Kidney epithelial cell (primary cell): ENCODE measurements at regions not wholly inside any gene's neighbourhood (a gene's known extent, or its start where the extent isn't known, plus 50 kb on each side); places are given as distances from the start of the nearest gene placed in this dataset.

Experiments
- DNase-seq: peaks from one replicate; pipeline ENCODE4 v3.0.0-alpha.2; 2010; ENCODE audit warnings: low read depth
- H3K27me3 ChIP-seq: 2 replicates; pipeline ENCODE4 v1.6.0; 2011; ENCODE audit warnings: low read length; ENCODE audit not compliant: control insufficient read depth, insufficient read depth
- H3K36me3 ChIP-seq: 2 replicates; pipeline ENCODE4 v1.5.1; 2011; ENCODE audit warnings: low read length; ENCODE audit not compliant: control insufficient read depth, insufficient read depth
- H3K4me3 ChIP-seq: 2 replicates; pipeline ENCODE4 v1.5.1; 2011; ENCODE audit warnings: low read depth, mild to moderate bottlenecking, control low read depth, low read length
- CTCF ChIP-seq: IDR thresholded peaks from 2 replicates; pipeline ENCODE4 v1.5.1; 2011; ENCODE audit warnings: mild to moderate bottlenecking, moderate library complexity, low read length, control low read depth, inconsistent platforms; ENCODE audit not compliant: insufficient read depth, poor library complexity, severe bottlenecking

GRCh38 chr9:129324808-129325502, 146.9 kb upstream of the IER5L start:
- no peaks in the 10 kb centered on the region for H3K27me3 ChIP-seq
- TF ChIP-seq CTCF, result no peak
- DNase-seq, result no peak

GRCh38 chr9:129323999-129324553, 146.0 kb upstream of the IER5L start:
- no peak for TF ChIP-seq CTCF
- no peaks in the 10 kb centered on the region for H3K27me3 ChIP-seq

More at GRCh38 chr9:129324808-129325502, 146.9 kb upstream of the IER5L start:
- Histone ChIP-seq H3K4me3 (no peak overlapping the region), H3K36me3 (no peaks in the 10 kb centered on the region)

GRCh38 chr9:129323376-129323998, 145.4 kb upstream of the IER5L start:
- no peak for DNase-seq
- Histone ChIP-seq H3K27me3 (no peaks in the 10 kb centered on the region), H3K36me3 (no peaks in the 10 kb centered on the region), H3K4me3 (no peak overlapping the region)
- TF ChIP-seq CTCF, result no peak

More at GRCh38 chr9:129323999-129324553, 146.0 kb upstream of the IER5L start:
- DNase-seq, result no peak
- Histone ChIP-seq H3K36me3 (no peaks in the 10 kb centered on the region), H3K4me3 (no peak overlapping the region)

GRCh38 chr9:129322641-129323375, 144.7 kb upstream of the IER5L start:
- DNase-seq, result no peak
- no peaks in the 10 kb centered on the region for H3K36me3 ChIP-seq
- no peak overlapping the region for H3K4me3 ChIP-seq
- no peaks in the 10 kb centered on the region for H3K27me3 ChIP-seq
- no peak for TF ChIP-seq CTCF

- Histone ChIP-seq H3K27me3 (no peaks in the 10 kb centered on the region), H3K36me3 (peaks cover 1% of the 10 kb centered on the region), H3K4me3 (no peak overlapping the region)
- DNase-seq, result no peak
- TF ChIP-seq CTCF, result no peak
These were observed 144.1 kb upstream of the IER5L start for GRCh38 chr9:129322022-129322621.
